HepG2 (cell line): ENCODE measurements at regions not wholly inside any gene's neighbourhood (a gene's known extent, or its start where the extent isn't known, plus 50 kb on each side); places are given as distances from the start of the nearest gene placed in this dataset.

ENCODE experiments used
- CEBPB ChIP-seq: IDR thresholded peaks from 2 replicates; pipeline ENCODE4 v1.6.1; 2011; ENCODE audit warnings: low read depth, low read length, improper control_type of control experiment, borderline replicate concordance
- CREB1 ChIP-seq, 2 experiments: fragments of 450-650 bp in 1 of 2; IDR thresholded peaks; 2 replicates each; pipeline ENCODE4 v1.6.1; 2016 to 2017; ENCODE audit warnings: control low read depth in 1 of 2, mild to moderate bottlenecking in 1 of 2, missing compliant biosample characterization in 1 of 2, missing genetic modification characterization in 1 of 2
- CTCF ChIP-seq: sonication (generic); formaldehyde crosslinking; IDR thresholded peaks from 2 replicates; pipeline ENCODE4 v1.5.0; 2020; ENCODE audit warnings: mild to moderate bottlenecking, missing genetic modification reagents, moderate library complexity
- NRL ChIP-seq: sonication (generic); formaldehyde crosslinking; IDR thresholded peaks from 2 replicates; pipeline ENCODE4 v1.5.0; 2020; ENCODE audit warnings: missing genetic modification reagents, mild to moderate bottlenecking, moderate library complexity, borderline replicate concordance
- POLR2A ChIP-seq, 2 experiments: IDR thresholded peaks; 2 replicates each; pipeline ENCODE4 v1.6.1; 2011; ENCODE audit warnings: low read depth in 2 of 2, low read length in 2 of 2, mild to moderate bottlenecking in 1 of 2, moderate library complexity in 1 of 2; ENCODE audit not compliant: insufficient read depth in 1 of 2
- RAD21 ChIP-seq: fragments of 450-650 bp; formaldehyde crosslinking; IDR thresholded peaks from 2 replicates; pipeline ENCODE4 v1.5.0; 2020; ENCODE audit warnings: mild to moderate bottlenecking
- RNF2 ChIP-seq: fragments of 450-650 bp; conservative IDR thresholded peaks from 2 replicates; pipeline ENCODE4 v1.6.1; 2016; ENCODE audit warnings: low read depth
- SP140L ChIP-seq: sonication (generic); formaldehyde crosslinking; IDR thresholded peaks from 2 replicates; pipeline ENCODE4 v1.4.0; 2020; ENCODE audit warnings: missing genetic modification reagents, borderline replicate concordance
- TCF7L2 ChIP-seq: IDR thresholded peaks from 2 replicates; pipeline ENCODE4 v1.6.1; 2011; ENCODE audit warnings: mild to moderate bottlenecking, low read depth, low read length, moderate library complexity
- TEF ChIP-seq: sonication (generic); formaldehyde crosslinking; IDR thresholded peaks from 2 replicates; pipeline ENCODE4 v1.5.0; 2020; ENCODE audit warnings: missing genetic modification reagents
- ZNF18 ChIP-seq: sonication (generic); formaldehyde crosslinking; IDR thresholded peaks from 2 replicates; pipeline ENCODE4 v1.8.0; 2022; ENCODE audit warnings: mild to moderate bottlenecking, missing genetic modification reagents; ENCODE audit not compliant: insufficient replicate concordance
- ZNF639 ChIP-seq: conservative IDR thresholded peaks from 2 replicates; pipeline ENCODE4 v1.6.1; 2018; ENCODE audit warnings: missing genetic modification reagents
- ZNF788 ChIP-seq: sonication (generic); formaldehyde crosslinking; IDR thresholded peaks from 2 replicates; pipeline ENCODE4 v1.5.0; 2020; ENCODE audit warnings: mild to moderate bottlenecking, missing genetic modification reagents, borderline replicate concordance

GRCh38 chr1:78319603-78320002 is 171.2 kb upstream of the PTGFR start:
- no peak for TF ChIP-seq POLR2A (IDR thresholded peaks at IDR 0.05; ENCODE audit: insufficient read depth in 1 of 2, low read depth in 2 of 2, low read length in 2 of 2)
- TF ChIP-seq ZNF639 = no peak
- TF ChIP-seq TEF (CRISPR knock-in tag) = no peak
- no peak for TF ChIP-seq RAD21 (CRISPR knock-in tag)
- TF ChIP-seq ZNF18 = no peak
- TF ChIP-seq NRL = no peak
- no peak for TF ChIP-seq TCF7L2
- TF ChIP-seq SP140L (CRISPR knock-in tag) = no peak
- no peak for TF ChIP-seq ZNF788 (CRISPR knock-in tag)
- TF ChIP-seq CREB1 (IDR thresholded peaks at IDR 0.05) = no peak
- TF ChIP-seq CREB1 (CRISPR knock-in tag; IDR thresholded peaks at IDR 0.05) = no peak
- no peak for TF ChIP-seq CTCF (CRISPR knock-in tag)
- TF ChIP-seq CEBPB = no peak
- no peak for TF ChIP-seq RNF2
